ENCODE measurements at regions not wholly inside any gene's neighbourhood (a gene's known extent, or its start where the extent isn't known, plus 50 kb on each side); places are given as distances from the start of the nearest gene placed in this dataset.

- no peak for DNase-seq (ENCODE audit: low spot score)
- no peak for TF ChIP-seq CTCF (IDR thresholded peaks at IDR 0.05; ENCODE audit: extremely low read depth, missing control alignments)
These were observed 145.0 kb upstream of the ZC3H11B start for GRCh38 chr1:219757890-219758289.

- TF ChIP-seq CTCF (IDR thresholded peaks at IDR 0.05; ENCODE audit: extremely low read depth, missing control alignments) = no peak
- DNase-seq (ENCODE audit: low spot score) = no peak
These were observed 142.3 kb upstream of the ZC3H11B start for GRCh38 chr1:219755234-219755633.

GRCh38 chr1:219754767-219755166 is 141.9 kb upstream of the ZC3H11B start:
- DNase-seq (ENCODE audit: low spot score) = no peak
- TF ChIP-seq CTCF (IDR thresholded peaks at IDR 0.05; ENCODE audit: extremely low read depth, missing control alignments) = no peak

GRCh38 chr1:219753914-219754313 is 141.0 kb upstream of the ZC3H11B start:
- TF ChIP-seq CTCF (IDR thresholded peaks at IDR 0.05; ENCODE audit: extremely low read depth, missing control alignments) = no peak
- no peak for DNase-seq (ENCODE audit: low spot score)

GRCh38 chr1:219752645-219753044 is 139.7 kb upstream of the ZC3H11B start:
- no peak for DNase-seq (ENCODE audit: low spot score)
- TF ChIP-seq CTCF (IDR thresholded peaks at IDR 0.05; ENCODE audit: extremely low read depth, missing control alignments) = no peak

GRCh38 chr1:219751870-219752507 is 139.1 kb upstream of the ZC3H11B start:
- DNase-seq (ENCODE audit: low spot score) = no peak
- TF ChIP-seq CTCF (IDR thresholded peaks at IDR 0.05; ENCODE audit: extremely low read depth, missing control alignments) = no peak

- no peak for TF ChIP-seq CTCF (IDR thresholded peaks at IDR 0.05; ENCODE audit: extremely low read depth, missing control alignments)
- no peak for DNase-seq (ENCODE audit: low spot score)
These were observed 136.5 kb upstream of the ZC3H11B start for GRCh38 chr1:219749370-219749769.

Measured in GM20000 (cell line).